H9 (cell line): ENCODE measurements at regions not wholly inside any gene's neighbourhood (a gene's known extent, or its start where the extent isn't known, plus 50 kb on each side); places are given as distances from the start of the nearest gene placed in this dataset.

ENCODE experiments used
- DNase-seq: peaks from one replicate; pipeline ENCODE4 v3.0.0-alpha.2; 2017
- H2AFZ ChIP-seq: one replicate; pipeline ENCODE4 v1.6.1; 2013; ENCODE audit warnings: mild to moderate bottlenecking, low read length, control low read depth, moderate library complexity
- H2AK5ac ChIP-seq: 2 replicates; pipeline ENCODE4 v1.6.1; 2013; ENCODE audit warnings: low read length, control low read depth, mixed read lengths; ENCODE audit not compliant: insufficient read length
- H2BK120ac ChIP-seq: one replicate; pipeline ENCODE4 v1.6.1; 2013; ENCODE audit warnings: low read depth, mild to moderate bottlenecking, low read length, control low read depth, inconsistent platforms; ENCODE audit not compliant: poor library complexity, severe bottlenecking
- H2BK12ac ChIP-seq: 2 replicates; pipeline ENCODE4 v1.6.1; 2013; ENCODE audit warnings: low read length, control low read depth, mixed read lengths, low read depth; ENCODE audit not compliant: insufficient read length
- H2BK15ac ChIP-seq: 2 replicates; pipeline ENCODE4 v1.6.1; 2013; ENCODE audit warnings: low read depth, low read length, control low read depth
- H2BK20ac ChIP-seq: one replicate; pipeline ENCODE4 v1.6.1; 2013; ENCODE audit warnings: low read depth, mild to moderate bottlenecking, low read length, control low read depth, inconsistent platforms; ENCODE audit not compliant: poor library complexity, severe bottlenecking
- H2BK5ac ChIP-seq: 2 replicates; pipeline ENCODE4 v1.6.1; 2013; ENCODE audit warnings: low read length, control low read depth, mixed read lengths; ENCODE audit not compliant: insufficient read length
- H3K14ac ChIP-seq: 2 replicates; pipeline ENCODE4 v1.6.1; 2013; ENCODE audit warnings: low read length, control low read depth; ENCODE audit not compliant: insufficient read depth
- H3K18ac ChIP-seq: 2 replicates; pipeline ENCODE4 v1.6.1; 2013; ENCODE audit warnings: low read depth, mild to moderate bottlenecking, mixed read lengths, low read length, control low read depth; ENCODE audit not compliant: insufficient read length
- H3K23ac ChIP-seq: 2 replicates; pipeline ENCODE4 v1.6.1; 2013; ENCODE audit warnings: low read length, control low read depth, mixed read lengths, low read depth; ENCODE audit not compliant: insufficient read length
- H3K23me2 ChIP-seq: 2 replicates; pipeline ENCODE4 v1.6.1; 2013; ENCODE audit warnings: low read depth, mild to moderate bottlenecking, mixed read lengths, low read length, control low read depth; ENCODE audit not compliant: insufficient read length, poor library complexity, severe bottlenecking
- H3K27ac ChIP-seq: 2 replicates; pipeline ENCODE4 v1.5.1; 2013; ENCODE audit warnings: low read length, control low read depth, mixed read lengths, low read depth; ENCODE audit not compliant: insufficient read length
- H3K27me3 ChIP-seq: 2 replicates; pipeline ENCODE4 v1.6.1; 2013; ENCODE audit warnings: low read length, control low read depth, inconsistent platforms; ENCODE audit not compliant: insufficient read depth
- H3K4ac ChIP-seq: 2 replicates; pipeline ENCODE4 v1.6.1; 2013; ENCODE audit warnings: low read depth, mild to moderate bottlenecking, control low read depth, inconsistent platforms, low read length, moderate library complexity
- H3K4me1 ChIP-seq: 2 replicates; pipeline ENCODE4 v1.6.1; 2013; ENCODE audit warnings: low read length, control low read depth, inconsistent platforms; ENCODE audit not compliant: insufficient read depth
- H3K4me2 ChIP-seq: 2 replicates; pipeline ENCODE4 v1.6.1; 2013; ENCODE audit warnings: low read length, control low read depth, mixed read lengths; ENCODE audit not compliant: insufficient read length, insufficient read depth
- H3K56ac ChIP-seq: 2 replicates; pipeline ENCODE4 v1.6.1; 2013; ENCODE audit warnings: low read depth, mild to moderate bottlenecking, mixed read lengths, low read length, control low read depth; ENCODE audit not compliant: insufficient read length
- H3K79me1 ChIP-seq: 2 replicates; pipeline ENCODE4 v1.6.1; 2013; ENCODE audit warnings: low read depth, mild to moderate bottlenecking, moderate library complexity, low read length, control low read depth, inconsistent platforms; ENCODE audit not compliant: insufficient read depth, poor library complexity, severe bottlenecking
- H3K79me2 ChIP-seq: 2 replicates; pipeline ENCODE4 v1.6.1; 2013; ENCODE audit warnings: low read length, control low read depth, inconsistent platforms; ENCODE audit not compliant: insufficient read depth
- H3K9ac ChIP-seq: 2 replicates; pipeline ENCODE4 v1.6.1; 2013; ENCODE audit warnings: low read length, control low read depth, mixed read lengths; ENCODE audit not compliant: insufficient read length; ENCODE audit errors: extremely low read depth
- H3K9me3 ChIP-seq: one replicate; pipeline ENCODE4 v1.6.1; 2013; ENCODE audit warnings: low read depth, low read length, inconsistent platforms; ENCODE audit not compliant: control insufficient read depth
- H3T11ph ChIP-seq: one replicate; pipeline ENCODE4 v1.6.1; 2013; ENCODE audit warnings: mild to moderate bottlenecking, low read length, control low read depth, inconsistent platforms
- H4K20me1 ChIP-seq: one replicate; pipeline ENCODE4 v1.6.1; 2013; ENCODE audit not compliant: control insufficient read depth, insufficient read length, insufficient read depth
- H4K5ac ChIP-seq: 2 replicates; pipeline ENCODE4 v1.6.1; 2013; ENCODE audit warnings: low read depth, mild to moderate bottlenecking, mixed read lengths, low read length, control low read depth; ENCODE audit not compliant: insufficient read length
- H4K8ac ChIP-seq: replicated peaks from 2 replicates; pipeline ENCODE4 v1.6.1; 2013; ENCODE audit warnings: low read length, control low read depth, mixed read lengths, low read depth; ENCODE audit not compliant: insufficient read length
- H4K91ac ChIP-seq: 2 replicates; pipeline ENCODE4 v1.6.1; 2013; ENCODE audit warnings: low read depth, mild to moderate bottlenecking, moderate library complexity, mixed read lengths, low read length, control low read depth; ENCODE audit not compliant: insufficient read length
- H3K27ac Mint-ChIP-seq, 3 experiments: 2 replicates in 2 of 3; 3 replicates in 1 of 3; pipeline ENCODE4 v1.8.0; 2020 to 2021; ENCODE audit warnings: mixed read lengths in 3 of 3, mild to moderate bottlenecking in 1 of 3, moderate library complexity in 1 of 3
- H3K27me3 Mint-ChIP-seq: 2 replicates; pipeline ENCODE4 v1.8.0; 2021; ENCODE audit warnings: low read depth, mild to moderate bottlenecking, moderate library complexity, mixed read lengths
- H3K36me3 Mint-ChIP-seq, 3 experiments: 2 replicates in 2 of 3; 3 replicates in 1 of 3; pipeline ENCODE4 v1.8.0; 2020 to 2021; ENCODE audit warnings: low read depth in 3 of 3, mixed read lengths in 3 of 3; ENCODE audit not compliant: insufficient read depth in 1 of 3
- H3K4me1 Mint-ChIP-seq, 2 experiments: 2 replicates each; pipeline ENCODE4 v1.8.0; 2020; ENCODE audit warnings: mixed read lengths in 2 of 2
- H3K4me3 Mint-ChIP-seq, 2 experiments: 2 replicates in 1 of 2; 3 replicates in 1 of 2; pipeline ENCODE4 v1.8.0; 2020 to 2021; ENCODE audit warnings: mild to moderate bottlenecking in 2 of 2, mixed read lengths in 2 of 2, moderate library complexity in 1 of 2
- H3K9me3 Mint-ChIP-seq, 2 experiments: 2 replicates in 1 of 2; 3 replicates in 1 of 2; pipeline ENCODE4 v1.8.0; 2020; ENCODE audit warnings: mild to moderate bottlenecking in 2 of 2, mixed read lengths in 2 of 2, moderate library complexity in 1 of 2
- CTCF ChIP-seq: fragments of 200-600 bp; sonication (generic); conservative IDR thresholded peaks from 3 replicates; pipeline ENCODE4 v1.8.0; 2021; ENCODE audit warnings: antibody characterized with exemption, mild to moderate bottlenecking
- WGBS: extraction: QIAGEN DNeasy Blood & Tissue Kit; methylation state at CpG from one replicate; pipeline ENCODE4 v1.1.7; 2013; ENCODE audit warnings: missing lambda C conversion rate, low lambda C conversion rate, mixed read lengths; ENCODE audit not compliant: insufficient read length; ENCODE audit errors: extremely low coverage; 5-methylcytosine and 5-hydroxymethylcytosine counted together

GRCh38 chr14:42173206-42173605 lies 566.5 kb downstream of the LRFN5 start:
- Histone ChIP-seq H2BK12ac (no peak overlapping the region), H3K56ac (no peak overlapping the region), H3K9me3 (no peaks in the 10 kb centered on the region), H4K8ac (no peak overlapping the region), H4K5ac (no peak overlapping the region), H2AFZ (no peak overlapping the region), H3T11ph (no peak overlapping the region), H3K9ac (no peak overlapping the region), H3K27me3 (no peaks in the 10 kb centered on the region), H2BK120ac (no peak overlapping the region), H3K4me2 (no peak overlapping the region), H3K23ac (no peak overlapping the region), H2AK5ac (no peak overlapping the region), H2BK20ac (no peak overlapping the region), H4K20me1 (no peaks in the 10 kb centered on the region), H3K79me1 (no peaks in the 10 kb centered on the region), H3K4ac (no peak overlapping the region), H3K23me2 (no peaks in the 10 kb centered on the region), H2BK5ac (no peak overlapping the region), H3K18ac (no peak overlapping the region), H4K91ac (no peak overlapping the region), H3K4me1 (no peaks in the 10 kb centered on the region), H3K14ac (no peak overlapping the region), H2BK15ac (no peak overlapping the region), H3K27ac (no peak overlapping the region), H3K79me2 (no peaks in the 10 kb centered on the region)
- no peak overlapping the region for H3K4me3 Mint-ChIP-seq
- no peaks in the 10 kb centered on the region for H3K27me3 Mint-ChIP-seq
- WGBS: no CpG with 5 or more reads among the region's 1 CpG
- H3K36me3 Mint-ChIP-seq: peaks cover 3 to 11% (median 5%) of the 10 kb centered on the region in 3 experiments; a peak in 4 of 7 replicates
- H3K9me3 Mint-ChIP-seq: peaks cover 5 to 14% of the 10 kb centered on the region in 2 experiments; a peak in 3 of 5 replicates
- TF ChIP-seq CTCF: no peak
- no peak overlapping the region for H3K27ac Mint-ChIP-seq
- H3K4me1 Mint-ChIP-seq: peaks cover 0 to 4% of the 10 kb centered on the region in 2 experiments; a peak in 1 of 4 replicates
- no peak for DNase-seq
